ENCODE measurements at regions not wholly inside any gene's neighbourhood (a gene's known extent, or its start where the extent isn't known, plus 50 kb on each side); places are given as distances from the start of the nearest gene placed in this dataset.
"Not testable (repeated sequence)": the region's sequence is repeated elsewhere in the genome, so short reads cannot be mapped to it uniquely, and the experiment has no call there.

DNA sequence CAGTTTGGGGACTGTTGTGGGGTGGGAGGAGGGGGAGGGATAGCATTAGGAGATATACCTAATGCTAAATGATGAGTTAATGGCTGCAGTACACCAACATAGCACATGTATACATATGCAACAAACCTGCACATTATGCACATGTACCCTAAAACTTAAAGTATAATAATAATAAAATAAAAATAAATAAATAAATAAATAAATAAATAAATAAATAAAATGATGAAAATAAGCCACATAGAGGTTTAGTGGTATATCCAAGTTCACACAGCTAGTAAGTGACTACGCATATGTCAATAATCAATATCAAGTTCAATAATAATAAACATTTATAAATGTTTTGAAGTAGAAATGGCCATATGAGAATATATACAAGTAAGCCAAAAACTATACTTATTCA lies 141.7 kb upstream of the LHX8 start:
- H3K4me2 ChIP-seq (ENCODE audit: low read depth, low read length); H3K23ac ChIP-seq (ENCODE audit: low read depth, low read length); CTCF ChIA-PET; H3K27ac ChIP-seq (ENCODE audit: insufficient read depth, low read length); H3K27me3 ChIP-seq (ENCODE audit: control insufficient read depth, insufficient read depth, low read length); H3K36me3 ChIP-seq (ENCODE audit: control insufficient read depth, insufficient read depth, low read length); H4K5ac ChIP-seq (ENCODE audit: low read depth, low read length); ATAC-seq (ENCODE audit: low read depth); H2AFZ ChIP-seq (replicated peaks; ENCODE audit: low read length, poor library complexity); H3K14ac ChIP-seq (replicated peaks; ENCODE audit: low read depth, low read length); in situ Hi-C loops (cut with MboI; ENCODE audit: low sequenced_read_pairs); intact Hi-C loops (cut with micrococcal nuclease); H2BK15ac ChIP-seq (ENCODE audit: low read depth, low read length); dilution Hi-C loops (cut with HindIII; ENCODE audit: low sequenced_read_pairs, unreplicated experiment); H2BK20ac ChIP-seq (ENCODE audit: low read depth, low read length); H2BK5ac ChIP-seq (ENCODE audit: low read depth, low read length, poor library complexity, severe bottlenecking); DNase-seq; H3K9ac ChIP-seq (ENCODE audit: low read depth, low read length); H3K56ac ChIP-seq (ENCODE audit: extremely low read depth, insufficient read depth, low read length); H3K9me1 ChIP-seq (ENCODE audit: insufficient read depth, low read length); H4K20me1 ChIP-seq (ENCODE audit: insufficient read depth, low read length); H3K4ac ChIP-seq (ENCODE audit: low read depth, low read length); H4K91ac ChIP-seq (ENCODE audit: insufficient read depth, low read depth, low read length); H3K4me3 ChIP-seq (ENCODE audit: insufficient read depth, low read depth, low read length); H3K4me1 ChIP-seq (ENCODE audit: control insufficient read depth, insufficient read depth, low read length); H3K79me1 ChIP-seq (ENCODE audit: low read depth in 1 of 2, low read length in 2 of 2); H2AK5ac ChIP-seq (ENCODE audit: low read depth, low read length); POLR2A ChIA-PET (ENCODE audit: unreplicated experiment); BruUV-seq (replicated peaks); H3K18ac ChIP-seq (ENCODE audit: low read depth, low read length); H2AK9ac ChIP-seq (replicated peaks; ENCODE audit: low read depth, low read length, poor library complexity); H4K8ac ChIP-seq (ENCODE audit: low read depth in 2 of 2, low read length in 2 of 2); H3K9me3 ChIP-seq (ENCODE audit: control insufficient read depth, insufficient read depth, low read length); H2BK120ac ChIP-seq (ENCODE audit: low read depth, low read length): not testable (repeated sequence)
- no CpG with 5 or more reads among the region's 1 CpG for WGBS, 2 experiments (ENCODE audit: extremely low coverage in 2 of 2, insufficient read length in 1 of 2)
